Activated T-cell treated with anti-CD3 and anti-CD28 coated beads, Interleukin-2, amount 50 U/mL, for 24 hours (primary cell): ENCODE measurements at regions not wholly inside any gene's neighbourhood (a gene's known extent, or its start where the extent isn't known, plus 50 kb on each side); places are given as distances from the start of the nearest gene placed in this dataset.

Experiments
- DNase-seq: peaks from one replicate; pipeline ENCODE4 v3.0.0-alpha.2; 2020
- H3K27ac Mint-ChIP-seq: 2 replicates; pipeline ENCODE4 v1.8.0; 2020; ENCODE audit warnings: mild to moderate bottlenecking, mixed read lengths
- H3K27me3 Mint-ChIP-seq: 2 replicates; pipeline ENCODE4 v1.8.0; 2020; ENCODE audit warnings: mixed read lengths
- H3K36me3 Mint-ChIP-seq: 2 replicates; pipeline ENCODE4 v1.8.0; 2020; ENCODE audit warnings: low read depth, mixed read lengths
- H3K4me1 Mint-ChIP-seq: 2 replicates; pipeline ENCODE4 v1.8.0; 2020; ENCODE audit warnings: low read depth, mixed read lengths
- H3K4me3 Mint-ChIP-seq: 2 replicates; pipeline ENCODE4 v1.8.0; 2020; ENCODE audit warnings: mild to moderate bottlenecking, moderate library complexity, mixed read lengths
- H3K9me3 Mint-ChIP-seq: 2 replicates; pipeline ENCODE4 v1.8.0; 2020; ENCODE audit warnings: mixed read lengths

GRCh38 chr6:916131-916530 lies 223.2 kb upstream of the EXOC2 start:
- no peak overlapping the region for H3K27ac Mint-ChIP-seq
- H3K27me3 Mint-ChIP-seq = peaks cover 56% of the 10 kb centered on the region
- H3K36me3 Mint-ChIP-seq = no peaks in the 10 kb centered on the region
- no peak for DNase-seq
- H3K4me3 Mint-ChIP-seq = no peak overlapping the region
- no peaks in the 10 kb centered on the region for H3K4me1 Mint-ChIP-seq
- peaks cover 19% of the 10 kb centered on the region for H3K9me3 Mint-ChIP-seq

GRCh38 chr6:912871-913835 lies 220.2 kb upstream of the EXOC2 start:
- no peaks in the 10 kb centered on the region for H3K4me1 Mint-ChIP-seq

GRCh38 chr6:907928-908327 lies 215.0 kb upstream of the EXOC2 start:
- no peak for DNase-seq
- H3K4me3 Mint-ChIP-seq = no peak overlapping the region
- no peak overlapping the region for H3K27ac Mint-ChIP-seq
- no peaks in the 10 kb centered on the region for H3K9me3 Mint-ChIP-seq
- H3K36me3 Mint-ChIP-seq = no peaks in the 10 kb centered on the region
- H3K27me3 Mint-ChIP-seq = peaks cover 25% of the 10 kb centered on the region
- no peaks in the 10 kb centered on the region for H3K4me1 Mint-ChIP-seq

More at GRCh38 chr6:912871-913835, 220.2 kb upstream of the EXOC2 start:
- no peak for DNase-seq
- peaks cover 8% of the 10 kb centered on the region for H3K9me3 Mint-ChIP-seq
- H3K4me3 Mint-ChIP-seq = no peak overlapping the region
- H3K27me3 Mint-ChIP-seq = peaks cover 67% of the 10 kb centered on the region
- no peak overlapping the region for H3K27ac Mint-ChIP-seq
- H3K36me3 Mint-ChIP-seq = no peaks in the 10 kb centered on the region

- Mint-ChIP-seq H3K27me3 (peaks cover 18% of the 10 kb centered on the region), H3K4me1 (no peaks in the 10 kb centered on the region), H3K9me3 (no peaks in the 10 kb centered on the region), H3K36me3 (no peaks in the 10 kb centered on the region), H3K4me3 (no peak overlapping the region), H3K27ac (no peak overlapping the region)
- DNase-seq = no peak
Measured at GRCh38 chr6:906920-907319, 214.0 kb upstream of the EXOC2 start.

- no peak overlapping the region for H3K27ac Mint-ChIP-seq
- no peaks in the 10 kb centered on the region for H3K4me1 Mint-ChIP-seq
- peaks cover 13% of the 10 kb centered on the region for H3K27me3 Mint-ChIP-seq
- no peak for DNase-seq
- no peaks in the 10 kb centered on the region for H3K36me3 Mint-ChIP-seq
- no peak overlapping the region for H3K4me3 Mint-ChIP-seq
- H3K9me3 Mint-ChIP-seq = no peaks in the 10 kb centered on the region
Measured at GRCh38 chr6:905556-905955, 212.6 kb upstream of the EXOC2 start.

GRCh38 chr6:904994-905393 lies 212.1 kb upstream of the EXOC2 start:
- no peak for DNase-seq
- no peaks in the 10 kb centered on the region for H3K9me3 Mint-ChIP-seq
- no peak overlapping the region for H3K4me3 Mint-ChIP-seq
- no peaks in the 10 kb centered on the region for H3K36me3 Mint-ChIP-seq
- H3K27me3 Mint-ChIP-seq = peaks cover 16% of the 10 kb centered on the region
- H3K4me1 Mint-ChIP-seq = no peaks in the 10 kb centered on the region
- no peak overlapping the region for H3K27ac Mint-ChIP-seq

- H3K27me3 Mint-ChIP-seq = peaks cover 21% of the 10 kb centered on the region
- no peak overlapping the region for H3K27ac Mint-ChIP-seq
- no peaks in the 10 kb centered on the region for H3K4me1 Mint-ChIP-seq
- DNase-seq = no peak
- H3K4me3 Mint-ChIP-seq = no peak overlapping the region
- H3K36me3 Mint-ChIP-seq = no peaks in the 10 kb centered on the region
- no peaks in the 10 kb centered on the region for H3K9me3 Mint-ChIP-seq
Measured at GRCh38 chr6:903761-904160, 210.8 kb upstream of the EXOC2 start.

- Mint-ChIP-seq H3K36me3 (no peaks in the 10 kb centered on the region), H3K4me1 (no peaks in the 10 kb centered on the region), H3K27ac (no peak overlapping the region), H3K9me3 (no peaks in the 10 kb centered on the region), H3K27me3 (peaks cover 35% of the 10 kb centered on the region), H3K4me3 (no peak overlapping the region)
- no peak for DNase-seq
Measured at GRCh38 chr6:901696-902460, 208.9 kb upstream of the EXOC2 start.

- DNase-seq = no peak
- Mint-ChIP-seq H3K27me3 (peaks cover 35% of the 10 kb centered on the region), H3K4me1 (no peaks in the 10 kb centered on the region), H3K4me3 (no peak overlapping the region), H3K27ac (no peak overlapping the region), H3K9me3 (no peaks in the 10 kb centered on the region), H3K36me3 (no peaks in the 10 kb centered on the region)
Measured at GRCh38 chr6:900716-901605, 208.0 kb upstream of the EXOC2 start.

- H3K9me3 Mint-ChIP-seq = no peaks in the 10 kb centered on the region
- no peak overlapping the region for H3K27ac Mint-ChIP-seq
- H3K36me3 Mint-ChIP-seq = no peaks in the 10 kb centered on the region
- no peak for DNase-seq
- H3K27me3 Mint-ChIP-seq = peaks cover 35% of the 10 kb centered on the region
- H3K4me1 Mint-ChIP-seq = no peaks in the 10 kb centered on the region
- no peak overlapping the region for H3K4me3 Mint-ChIP-seq
Measured at GRCh38 chr6:897528-898207, 204.7 kb upstream of the EXOC2 start.

GRCh38 chr6:894274-894673 lies 201.3 kb upstream of the EXOC2 start:
- H3K9me3 Mint-ChIP-seq = no peaks in the 10 kb centered on the region
- peaks cover 25% of the 10 kb centered on the region for H3K27me3 Mint-ChIP-seq
- no peak overlapping the region for H3K27ac Mint-ChIP-seq
- DNase-seq = no peak
- H3K4me3 Mint-ChIP-seq = no peak overlapping the region
- no peaks in the 10 kb centered on the region for H3K36me3 Mint-ChIP-seq
- no peaks in the 10 kb centered on the region for H3K4me1 Mint-ChIP-seq

GRCh38 chr6:890995-891394 lies 198.1 kb upstream of the EXOC2 start:
- Mint-ChIP-seq H3K36me3 (no peaks in the 10 kb centered on the region), H3K4me3 (no peak overlapping the region), H3K9me3 (no peaks in the 10 kb centered on the region), H3K27me3 (peaks cover 13% of the 10 kb centered on the region), H3K4me1 (no peaks in the 10 kb centered on the region), H3K27ac (no peak overlapping the region)
- no peak for DNase-seq

- Mint-ChIP-seq H3K4me3 (no peak overlapping the region), H3K36me3 (no peaks in the 10 kb centered on the region), H3K27me3 (peaks cover 13% of the 10 kb centered on the region), H3K4me1 (peaks cover 3% of the 10 kb centered on the region), H3K27ac (no peak overlapping the region), H3K9me3 (no peaks in the 10 kb centered on the region)
- DNase-seq = no peak
Measured at GRCh38 chr6:890201-890600, 197.3 kb upstream of the EXOC2 start.
